IMR-90 (cell line): ENCODE measurements at regions not wholly inside any gene's neighbourhood (a gene's known extent, or its start where the extent isn't known, plus 50 kb on each side); places are given as distances from the start of the nearest gene placed in this dataset.
A peak's percentile ranks its signal among the peaks of the same experiment; 100 is the strongest.

Source experiments
- ATAC-seq: fragments of 200-7000 bp; cut with Tn5 transposase; 2 replicates; pipeline ENCODE4 v1.9.1; 2020; ENCODE audit warnings: low read depth, mild to moderate bottlenecking, moderate library complexity
- BruUV-seq: library from RNA; stranded (reverse); fragments of 400-500 nt; replicated peaks from 2 replicates; lab custom pipeline; 2021; lab: Mats Ljungman, UMichigan
- CTCF ChIA-PET: fragments of 300-600 bp; formaldehyde crosslinking; extraction: SDS; loops from one replicate; lab custom pipeline; 2021; ENCODE audit warnings: antibody characterized with exemption; lab: Yijun Ruan, JAX
- POLR2A ChIA-PET: fragments of 300-600 bp; sonication (Branson Sonifier 250); formaldehyde crosslinking; loops from one replicate; lab custom pipeline; 2022; ENCODE audit warnings: antibody characterized with exemption; ENCODE audit not compliant: unreplicated experiment; lab: Charles Lee
- DNase-seq: peaks from one replicate; pipeline ENCODE4 v3.0.0; 2013
- H2AFZ ChIP-seq: replicated peaks from 2 replicates; pipeline ENCODE3; 2013; ENCODE audit warnings: low read length, mild to moderate bottlenecking; ENCODE audit not compliant: poor library complexity
- H2AK5ac ChIP-seq: 2 replicates; pipeline ENCODE4 v1.6.1; 2013; ENCODE audit warnings: low read depth, low read length, inconsistent platforms
- H2AK9ac ChIP-seq: replicated peaks from 2 replicates; pipeline ENCODE3; 2013; ENCODE audit warnings: mild to moderate bottlenecking, low read depth, low read length, moderate library complexity; ENCODE audit not compliant: poor library complexity
- H2BK120ac ChIP-seq: 2 replicates; pipeline ENCODE4 v1.6.1; 2013; ENCODE audit warnings: low read depth, low read length, inconsistent platforms
- H2BK15ac ChIP-seq: 3 replicates; pipeline ENCODE4 v1.6.1; 2013; ENCODE audit warnings: low read depth, low read length, inconsistent platforms
- H2BK20ac ChIP-seq: 2 replicates; pipeline ENCODE4 v1.6.1; 2013; ENCODE audit warnings: low read depth, mild to moderate bottlenecking, inconsistent platforms, low read length, moderate library complexity
- H2BK5ac ChIP-seq: 2 replicates; pipeline ENCODE4 v1.6.1; 2013; ENCODE audit warnings: mild to moderate bottlenecking, low read depth, low read length, inconsistent platforms; ENCODE audit not compliant: poor library complexity, severe bottlenecking
- H3K14ac ChIP-seq: replicated peaks from 2 replicates; pipeline ENCODE4 v1.6.1; 2013; ENCODE audit warnings: low read depth, low read length, inconsistent platforms
- H3K18ac ChIP-seq: 2 replicates; pipeline ENCODE4 v1.6.1; 2013; ENCODE audit warnings: low read depth, low read length, control low read depth
- H3K23ac ChIP-seq: 2 replicates; pipeline ENCODE4 v1.6.1; 2013; ENCODE audit warnings: low read depth, low read length, inconsistent platforms
- H3K27ac ChIP-seq: 2 replicates; pipeline ENCODE4 v1.5.1; 2013; ENCODE audit warnings: mild to moderate bottlenecking, control low read depth, low read length; ENCODE audit not compliant: insufficient read depth
- H3K27me3 ChIP-seq: 2 replicates; pipeline ENCODE4 v1.6.1; 2013; ENCODE audit warnings: low read length; ENCODE audit not compliant: control insufficient read depth, insufficient read depth
- H3K36me3 ChIP-seq: 2 replicates; pipeline ENCODE4 v1.6.1; 2013; ENCODE audit warnings: low read length, mixed read lengths; ENCODE audit not compliant: control insufficient read depth, insufficient read depth
- H3K4ac ChIP-seq: 2 replicates; pipeline ENCODE4 v1.6.1; 2013; ENCODE audit warnings: low read depth, low read length, inconsistent platforms
- H3K4me1 ChIP-seq: 2 replicates; pipeline ENCODE4 v1.6.1; 2013; ENCODE audit warnings: low read length, mixed read lengths; ENCODE audit not compliant: control insufficient read depth, insufficient read depth
- H3K4me2 ChIP-seq: 2 replicates; pipeline ENCODE4 v1.6.1; 2013; ENCODE audit warnings: low read depth, mild to moderate bottlenecking, control low read depth, low read length, moderate library complexity
- H3K4me3 ChIP-seq: 2 replicates; pipeline ENCODE4 v1.5.1; 2013; ENCODE audit warnings: low read depth, mild to moderate bottlenecking, control low read depth, low read length, moderate library complexity; ENCODE audit not compliant: insufficient read depth
- H3K56ac ChIP-seq: 2 replicates; pipeline ENCODE4 v1.6.1; 2013; ENCODE audit warnings: low read length, inconsistent platforms; ENCODE audit not compliant: insufficient read depth; ENCODE audit errors: extremely low read depth
- H3K79me1 ChIP-seq, 2 experiments: 2 replicates each; pipeline ENCODE4 v1.6.1; 2013; ENCODE audit warnings: low read length in 2 of 2, inconsistent platforms in 1 of 2, low read depth in 1 of 2
- H3K9ac ChIP-seq: 2 replicates; pipeline ENCODE4 v1.6.1; 2013; ENCODE audit warnings: low read depth, low read length, control low read depth
- H3K9me1 ChIP-seq: 2 replicates; pipeline ENCODE4 v1.6.1; 2013; ENCODE audit warnings: low read length, inconsistent platforms; ENCODE audit not compliant: insufficient read depth
- H3K9me3 ChIP-seq: 2 replicates; pipeline ENCODE4 v1.6.1; 2013; ENCODE audit warnings: low read length; ENCODE audit not compliant: control insufficient read depth, insufficient read depth
- H4K20me1 ChIP-seq: 2 replicates; pipeline ENCODE4 v1.6.1; 2013; ENCODE audit warnings: low read length, inconsistent platforms; ENCODE audit not compliant: insufficient read depth
- H4K5ac ChIP-seq: 2 replicates; pipeline ENCODE4 v1.6.1; 2013; ENCODE audit warnings: mild to moderate bottlenecking, low read depth, low read length, control low read depth
- H4K8ac ChIP-seq, 2 experiments: 2 replicates each; pipeline ENCODE4 v1.6.1; 2013; ENCODE audit warnings: low read depth in 2 of 2, low read length in 2 of 2, control low read depth in 1 of 2, inconsistent platforms in 1 of 2
- H4K91ac ChIP-seq: 2 replicates; pipeline ENCODE4 v1.6.1; 2013; ENCODE audit warnings: low read depth, low read length, inconsistent platforms; ENCODE audit not compliant: insufficient read depth
- BHLHE40 ChIP-seq: fragments of 150-350 bp; IDR thresholded peaks from 2 replicates; pipeline ENCODE4 v1.6.1; 2016; ENCODE audit warnings: mild to moderate bottlenecking, low read depth, low read length
- CHD1 ChIP-seq: IDR thresholded peaks from 2 replicates; pipeline ENCODE4 v1.6.1; 2012; ENCODE audit warnings: low read depth, low read length, improper control_type of control experiment
- MAFK ChIP-seq: IDR thresholded peaks from 2 replicates; pipeline ENCODE4 v1.6.1; 2012; ENCODE audit warnings: low read depth, low read length, improper control_type of control experiment
- MAZ ChIP-seq: IDR thresholded peaks from 2 replicates; pipeline ENCODE4 v1.6.1; 2012; ENCODE audit warnings: low read depth, mild to moderate bottlenecking, low read length, improper control_type of control experiment, moderate library complexity, borderline replicate concordance
- MXI1 ChIP-seq: IDR thresholded peaks from 2 replicates; pipeline ENCODE4 v1.6.1; 2012; ENCODE audit warnings: low read depth, mild to moderate bottlenecking, low read length, moderate library complexity, borderline replicate concordance
- NFE2L2 ChIP-seq: fragments of 150-350 bp; IDR thresholded peaks from 2 replicates; pipeline ENCODE4 v1.6.1; 2016; ENCODE audit warnings: low read depth, mild to moderate bottlenecking, low read length
- POLR2A ChIP-seq: IDR thresholded peaks from 2 replicates; pipeline ENCODE4 v1.6.1; 2012; ENCODE audit warnings: mild to moderate bottlenecking, low read depth, low read length
- RAD21 ChIP-seq: IDR thresholded peaks from 2 replicates; pipeline ENCODE4 v1.6.1; 2012; ENCODE audit warnings: low read length, improper control_type of control experiment
- RCOR1 ChIP-seq: IDR thresholded peaks from 2 replicates; pipeline ENCODE4 v1.6.1; 2012; ENCODE audit warnings: mild to moderate bottlenecking, low read length, improper control_type of control experiment; ENCODE audit not compliant: insufficient replicate concordance
- RFX5 ChIP-seq: IDR thresholded peaks from 2 replicates; pipeline ENCODE4 v1.8.0; 2012; ENCODE audit warnings: low read depth, mild to moderate bottlenecking, low read length, moderate library complexity
- WGBS, 2 experiments: methylation state at CpG; one replicate each; pipeline versions ENCODE4 v1.1.5 to v1.1.7; 2013; ENCODE audit warnings: missing lambda C conversion rate in 2 of 2; ENCODE audit not compliant: insufficient read length in 1 of 2; ENCODE audit errors: extremely low coverage in 2 of 2; 5-methylcytosine and 5-hydroxymethylcytosine counted together
- dilution Hi-C: fragments of 300-500 bp; cut with HindIII; formaldehyde crosslinking; loops from one replicate; pipeline ENCODE4 v1.14.3; 2018; ENCODE audit warnings: low sequenced_read_pairs; ENCODE audit not compliant: unreplicated experiment
- in situ Hi-C: fragments of 300-500 bp; cut with MboI; formaldehyde crosslinking; loops from 3 replicates; pipeline ENCODE4 v1.14.3; 2019; ENCODE audit warnings: low sequenced_read_pairs, inconsistent platforms, mixed read lengths
- intact Hi-C: fragments of 100-400 bp; cut with micrococcal nuclease; formaldehyde crosslinking; loops from 2 replicates; pipeline ENCODE4 v1.10.0; 2022
- TF ChIP-seq, protein P1 (sequence below): conservative IDR thresholded peaks from 2 replicates; pipeline ENCODE4 v1.5.1; 2012; ENCODE audit warnings: mild to moderate bottlenecking, low read depth, low read length, improper control_type of control experiment
- TF ChIP-seq, protein P2 (sequence below): fragments of 150-350 bp; IDR thresholded peaks from 2 replicates; pipeline ENCODE4 v1.6.1; 2017; ENCODE audit warnings: mild to moderate bottlenecking, antibody characterized with exemption, low read length, low read depth
- TF ChIP-seq, protein P3 (sequence below): fragments of 150-350 bp; IDR thresholded peaks from 2 replicates; pipeline ENCODE4 v1.6.1; 2016; ENCODE audit warnings: low read depth, mild to moderate bottlenecking, low read length, moderate library complexity, borderline replicate concordance

DNA sequence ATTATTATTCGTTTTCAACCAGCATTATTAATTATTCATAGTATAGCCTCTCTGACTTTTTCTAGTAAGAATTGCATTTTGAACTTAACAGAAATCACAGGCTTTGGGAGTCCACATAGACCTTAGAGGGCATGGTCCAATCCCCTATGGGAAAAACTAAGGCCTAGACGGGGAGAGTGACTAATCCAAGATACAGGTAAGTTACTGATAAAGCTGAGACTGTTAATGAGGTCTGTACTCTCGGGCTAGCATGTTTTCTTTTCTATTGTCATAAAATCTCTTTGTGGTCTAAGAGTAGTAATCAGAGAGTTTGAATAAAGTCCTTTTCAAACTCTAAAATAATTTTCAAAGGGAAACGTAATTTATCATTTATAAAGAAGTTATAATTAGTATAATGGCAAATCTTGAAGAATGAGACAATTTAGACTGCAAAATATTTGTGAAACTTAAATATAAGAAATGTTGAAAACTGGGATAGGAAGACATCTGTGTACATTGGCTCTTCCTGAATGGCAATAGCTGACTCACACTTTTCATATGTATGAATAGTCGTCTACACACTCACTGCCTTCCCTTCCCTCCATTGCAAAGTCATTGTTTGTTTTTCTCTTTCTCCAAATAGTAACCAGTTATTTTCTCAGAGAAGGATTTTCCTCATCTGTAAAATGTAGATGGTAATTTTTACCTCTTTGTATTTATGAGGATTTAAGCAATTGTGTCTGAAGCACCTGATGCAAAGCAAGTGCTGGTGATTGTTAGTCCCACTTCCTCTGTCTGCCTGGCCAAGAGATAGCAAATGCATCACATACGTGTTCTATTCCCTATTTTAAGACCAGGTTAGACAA is 207.9 kb upstream of the CD180 start (continued):
- TF ChIP-seq MAFK = peak; percentile 28; the same call in 1 of the 2 replicates
- no peak for TF ChIP-seq MXI1
- TF ChIP-seq POLR2A = no peak

DNA sequence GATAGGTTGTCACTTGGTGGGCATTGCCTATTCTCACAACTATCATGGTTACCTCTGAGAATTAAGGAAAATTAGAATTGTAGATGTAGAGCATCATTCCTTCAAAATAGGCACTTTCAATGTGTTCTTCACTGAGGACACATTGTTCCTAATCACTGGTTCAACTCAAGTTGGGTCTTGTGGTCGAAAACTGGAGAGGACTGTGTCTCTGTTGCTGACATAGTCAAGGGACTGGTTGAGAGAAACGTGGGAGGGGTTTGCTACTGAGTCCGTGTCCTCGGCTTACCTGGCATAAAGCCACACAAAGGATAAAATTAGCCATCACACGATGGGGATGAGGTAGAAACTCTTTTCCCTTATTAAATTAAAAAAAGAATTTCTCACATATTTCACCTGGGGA is 205.9 kb upstream of the CD180 start:
- intact Hi-C loops (no loop called here), dilution Hi-C loops (no loop called here), in situ Hi-C loops (no loop called here)
- H3K4me1 ChIP-seq = no peaks in the 10 kb centered on the region; the same call in 1 of the 2 replicates
- H4K91ac ChIP-seq = no peak overlapping the region
- H2AK9ac ChIP-seq = no peak overlapping the region
- H3K4ac ChIP-seq = no peak overlapping the region
- BruUV-seq = no TSS peak
- H3K27ac ChIP-seq = no peak overlapping the region
- no peaks in the 10 kb centered on the region for H4K20me1 ChIP-seq
- no peak overlapping the region for H3K9ac ChIP-seq
- H3K9me3 ChIP-seq = no peaks in the 10 kb centered on the region
- CTCF ChIA-PET = no interaction called here
- H3K56ac ChIP-seq = no peak overlapping the region
- H3K18ac ChIP-seq = no peak overlapping the region
- no peak overlapping the region for H2BK20ac ChIP-seq
- H3K23ac ChIP-seq = no peak overlapping the region
- no peak overlapping the region for H3K4me3 ChIP-seq
- no peak overlapping the region for H3K14ac ChIP-seq
- DNase-seq = no peak
- POLR2A ChIA-PET = no interaction called here
- H2AFZ ChIP-seq = no peak overlapping the region
- WGBS, 2 experiments = no CpG with 5 or more reads among the region's 5 CpGs
- ATAC-seq = no peak
- no peak overlapping the region for H2BK5ac ChIP-seq
- no peak overlapping the region for H3K4me2 ChIP-seq
- no peak overlapping the region for H2BK120ac ChIP-seq
- no peak overlapping the region for H4K8ac ChIP-seq
- no peaks in the 10 kb centered on the region for H3K79me1 ChIP-seq
- H3K9me1 ChIP-seq = 0 out of 2 replicates have a peak, but pooled peaks cover 3% of the 10 kb centered on the region
- no peaks in the 10 kb centered on the region for H3K27me3 ChIP-seq
- no peak overlapping the region for H4K5ac ChIP-seq
- no peaks in the 10 kb centered on the region for H3K36me3 ChIP-seq
- no peak overlapping the region for H2AK5ac ChIP-seq
- no peak overlapping the region for H2BK15ac ChIP-seq
- TF ChIP-seq, protein P1, sequence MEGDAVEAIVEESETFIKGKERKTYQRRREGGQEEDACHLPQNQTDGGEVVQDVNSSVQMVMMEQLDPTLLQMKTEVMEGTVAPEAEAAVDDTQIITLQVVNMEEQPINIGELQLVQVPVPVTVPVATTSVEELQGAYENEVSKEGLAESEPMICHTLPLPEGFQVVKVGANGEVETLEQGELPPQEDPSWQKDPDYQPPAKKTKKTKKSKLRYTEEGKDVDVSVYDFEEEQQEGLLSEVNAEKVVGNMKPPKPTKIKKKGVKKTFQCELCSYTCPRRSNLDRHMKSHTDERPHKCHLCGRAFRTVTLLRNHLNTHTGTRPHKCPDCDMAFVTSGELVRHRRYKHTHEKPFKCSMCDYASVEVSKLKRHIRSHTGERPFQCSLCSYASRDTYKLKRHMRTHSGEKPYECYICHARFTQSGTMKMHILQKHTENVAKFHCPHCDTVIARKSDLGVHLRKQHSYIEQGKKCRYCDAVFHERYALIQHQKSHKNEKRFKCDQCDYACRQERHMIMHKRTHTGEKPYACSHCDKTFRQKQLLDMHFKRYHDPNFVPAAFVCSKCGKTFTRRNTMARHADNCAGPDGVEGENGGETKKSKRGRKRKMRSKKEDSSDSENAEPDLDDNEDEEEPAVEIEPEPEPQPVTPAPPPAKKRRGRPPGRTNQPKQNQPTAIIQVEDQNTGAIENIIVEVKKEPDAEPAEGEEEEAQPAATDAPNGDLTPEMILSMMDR = no peak
- TF ChIP-seq CHD1 (no peak), MXI1 (no peak), MAZ (no peak), NFE2L2 (no peak), BHLHE40 (no peak), RAD21 (no peak), RFX5 (no peak), POLR2A (no peak), RCOR1 (no peak)
- TF ChIP-seq, protein P2, sequence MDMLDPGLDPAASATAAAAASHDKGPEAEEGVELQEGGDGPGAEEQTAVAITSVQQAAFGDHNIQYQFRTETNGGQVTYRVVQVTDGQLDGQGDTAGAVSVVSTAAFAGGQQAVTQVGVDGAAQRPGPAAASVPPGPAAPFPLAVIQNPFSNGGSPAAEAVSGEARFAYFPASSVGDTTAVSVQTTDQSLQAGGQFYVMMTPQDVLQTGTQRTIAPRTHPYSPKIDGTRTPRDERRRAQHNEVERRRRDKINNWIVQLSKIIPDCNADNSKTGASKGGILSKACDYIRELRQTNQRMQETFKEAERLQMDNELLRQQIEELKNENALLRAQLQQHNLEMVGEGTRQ = no peak
- TF ChIP-seq, protein P3, sequence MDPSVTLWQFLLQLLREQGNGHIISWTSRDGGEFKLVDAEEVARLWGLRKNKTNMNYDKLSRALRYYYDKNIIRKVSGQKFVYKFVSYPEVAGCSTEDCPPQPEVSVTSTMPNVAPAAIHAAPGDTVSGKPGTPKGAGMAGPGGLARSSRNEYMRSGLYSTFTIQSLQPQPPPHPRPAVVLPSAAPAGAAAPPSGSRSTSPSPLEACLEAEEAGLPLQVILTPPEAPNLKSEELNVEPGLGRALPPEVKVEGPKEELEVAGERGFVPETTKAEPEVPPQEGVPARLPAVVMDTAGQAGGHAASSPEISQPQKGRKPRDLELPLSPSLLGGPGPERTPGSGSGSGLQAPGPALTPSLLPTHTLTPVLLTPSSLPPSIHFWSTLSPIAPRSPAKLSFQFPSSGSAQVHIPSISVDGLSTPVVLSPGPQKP = no peak
